ENCODE measurements at regions not wholly inside any gene's neighbourhood (a gene's known extent, or its start where the extent isn't known, plus 50 kb on each side); places are given as distances from the start of the nearest gene placed in this dataset.
A peak's percentile ranks its signal among the peaks of the same experiment; 100 is the strongest.

DNA sequence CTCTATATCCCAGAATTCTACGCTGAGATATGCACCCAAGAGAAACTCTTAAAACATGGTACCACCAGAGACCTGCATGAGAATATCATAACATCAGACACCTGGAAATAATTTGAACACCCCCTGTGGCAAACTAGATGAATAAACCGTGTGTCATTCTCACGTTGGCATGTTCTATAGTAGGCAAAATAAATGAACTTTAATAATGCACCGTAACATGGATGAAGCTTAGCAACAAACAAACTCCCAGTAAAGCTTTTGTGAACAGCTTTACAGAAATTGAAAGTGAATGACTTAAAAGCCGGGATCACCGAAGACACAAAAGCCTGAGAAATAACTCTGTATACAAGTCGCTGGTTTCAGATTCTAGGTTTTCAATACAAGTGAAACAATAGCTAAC lies 1166.8 kb upstream of the CITED2 start:
- Histone ChIP-seq H3K4me3 (no peak overlapping the region), H3F3A (ENCODE audit: low read depth) (peaks cover 3% of the 10 kb centered on the region), H3K79me2 (ENCODE audit: low read depth) (no peaks in the 10 kb centered on the region), H2AFZ (replicated peaks) (no peak overlapping the region), H3K36me3 (no peaks in the 10 kb centered on the region), H4K20me1 (ENCODE audit: low read depth) (no peaks in the 10 kb centered on the region), H3K4me2 (no peak overlapping the region), H3K9ac (no peak overlapping the region), H3K4me1 (peaks cover 30% of the 10 kb centered on the region), H3K27ac (no peak overlapping the region), H3K27me3 (no peaks in the 10 kb centered on the region), H3K9me3 (ENCODE audit: low read depth) (no peaks in the 10 kb centered on the region)
- peaks cover 2% of the 10 kb centered on the region for H3K27me3 Mint-ChIP-seq (ENCODE audit: insufficient read depth, low read depth)
- peaks cover 1% of the 10 kb centered on the region for H3K36me3 Mint-ChIP-seq
- TF ChIP-seq, protein P1, sequence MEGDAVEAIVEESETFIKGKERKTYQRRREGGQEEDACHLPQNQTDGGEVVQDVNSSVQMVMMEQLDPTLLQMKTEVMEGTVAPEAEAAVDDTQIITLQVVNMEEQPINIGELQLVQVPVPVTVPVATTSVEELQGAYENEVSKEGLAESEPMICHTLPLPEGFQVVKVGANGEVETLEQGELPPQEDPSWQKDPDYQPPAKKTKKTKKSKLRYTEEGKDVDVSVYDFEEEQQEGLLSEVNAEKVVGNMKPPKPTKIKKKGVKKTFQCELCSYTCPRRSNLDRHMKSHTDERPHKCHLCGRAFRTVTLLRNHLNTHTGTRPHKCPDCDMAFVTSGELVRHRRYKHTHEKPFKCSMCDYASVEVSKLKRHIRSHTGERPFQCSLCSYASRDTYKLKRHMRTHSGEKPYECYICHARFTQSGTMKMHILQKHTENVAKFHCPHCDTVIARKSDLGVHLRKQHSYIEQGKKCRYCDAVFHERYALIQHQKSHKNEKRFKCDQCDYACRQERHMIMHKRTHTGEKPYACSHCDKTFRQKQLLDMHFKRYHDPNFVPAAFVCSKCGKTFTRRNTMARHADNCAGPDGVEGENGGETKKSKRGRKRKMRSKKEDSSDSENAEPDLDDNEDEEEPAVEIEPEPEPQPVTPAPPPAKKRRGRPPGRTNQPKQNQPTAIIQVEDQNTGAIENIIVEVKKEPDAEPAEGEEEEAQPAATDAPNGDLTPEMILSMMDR (IDR thresholded peaks at IDR 0.05): no peak
- peaks cover 3% of the 10 kb centered on the region for H3K9me3 Mint-ChIP-seq
- no peak overlapping the region for H3K4me3 Mint-ChIP-seq
- peak overlapping the region; percentile 92 for H3K27ac Mint-ChIP-seq
- no peak for DNase-seq (ENCODE audit: low spot score)
- H3K4me1 Mint-ChIP-seq: peaks cover 39% of the 10 kb centered on the region

- Histone ChIP-seq H3K36me3 (no peaks in the 10 kb centered on the region), H3K4me3 (no peak overlapping the region), H3K79me2 (ENCODE audit: low read depth) (no peaks in the 10 kb centered on the region), H3F3A (ENCODE audit: low read depth) (peaks cover 3% of the 10 kb centered on the region), H2AFZ (replicated peaks) (no peak overlapping the region), H3K27me3 (no peaks in the 10 kb centered on the region), H3K4me1 (peaks cover 30% of the 10 kb centered on the region), H3K4me2 (no peak overlapping the region), H3K27ac (no peak overlapping the region), H3K9me3 (ENCODE audit: low read depth) (no peaks in the 10 kb centered on the region), H3K9ac (no peak overlapping the region), H4K20me1 (ENCODE audit: low read depth) (no peaks in the 10 kb centered on the region)
- Mint-ChIP-seq H3K4me1 (peaks cover 39% of the 10 kb centered on the region), H3K36me3 (peaks cover 6% of the 10 kb centered on the region), H3K27me3 (ENCODE audit: insufficient read depth, low read depth) (peaks cover 2% of the 10 kb centered on the region), H3K4me3 (no peak overlapping the region), H3K27ac (peak overlapping the region; percentile 92), H3K9me3 (peaks cover 7% of the 10 kb centered on the region)
- TF ChIP-seq, protein P1 (IDR thresholded peaks at IDR 0.05): no peak
- TF ChIP-seq EZH2 (IDR thresholded peaks at IDR 0.05) (no peak), EZH2phosphoT487 (IDR thresholded peaks at IDR 0.05) (no peak)
- no peak for DNase-seq (ENCODE audit: low spot score)
These were observed 1166.3 kb upstream of the CITED2 start for GRCh38 chr6:140540743-140541142.

- Histone ChIP-seq H3K27ac (no peak overlapping the region), H3K9ac (no peak overlapping the region), H4K20me1 (ENCODE audit: low read depth) (no peaks in the 10 kb centered on the region), H3F3A (ENCODE audit: low read depth) (peaks cover 3% of the 10 kb centered on the region), H3K4me2 (no peak overlapping the region), H3K27me3 (no peaks in the 10 kb centered on the region), H3K4me3 (no peak overlapping the region), H2AFZ (replicated peaks) (no peak overlapping the region), H3K79me2 (ENCODE audit: low read depth) (no peaks in the 10 kb centered on the region), H3K9me3 (ENCODE audit: low read depth) (no peaks in the 10 kb centered on the region), H3K4me1 (peaks cover 30% of the 10 kb centered on the region), H3K36me3 (no peaks in the 10 kb centered on the region)
- TF ChIP-seq, protein P1 (IDR thresholded peaks at IDR 0.05): no peak
- no peak for TF ChIP-seq EZH2 (IDR thresholded peaks at IDR 0.05)
- no peak for TF ChIP-seq EZH2phosphoT487 (IDR thresholded peaks at IDR 0.05)
- no peak for DNase-seq (ENCODE audit: low spot score)
- Mint-ChIP-seq H3K4me1 (peaks cover 39% of the 10 kb centered on the region), H3K36me3 (peaks cover 16% of the 10 kb centered on the region), H3K27ac (peak overlapping the region; percentile 100), H3K27me3 (ENCODE audit: insufficient read depth, low read depth) (peaks cover 2% of the 10 kb centered on the region), H3K4me3 (no peak overlapping the region), H3K9me3 (peaks cover 25% of the 10 kb centered on the region)
These were observed 1164.5 kb upstream of the CITED2 start for GRCh38 chr6:140538926-140539325.
